ENCODE measurements at regions not wholly inside any gene's neighbourhood (a gene's known extent, or its start where the extent isn't known, plus 50 kb on each side); places are given as distances from the start of the nearest gene placed in this dataset.
A peak's percentile ranks its signal among the peaks of the same experiment; 100 is the strongest.

DNA sequence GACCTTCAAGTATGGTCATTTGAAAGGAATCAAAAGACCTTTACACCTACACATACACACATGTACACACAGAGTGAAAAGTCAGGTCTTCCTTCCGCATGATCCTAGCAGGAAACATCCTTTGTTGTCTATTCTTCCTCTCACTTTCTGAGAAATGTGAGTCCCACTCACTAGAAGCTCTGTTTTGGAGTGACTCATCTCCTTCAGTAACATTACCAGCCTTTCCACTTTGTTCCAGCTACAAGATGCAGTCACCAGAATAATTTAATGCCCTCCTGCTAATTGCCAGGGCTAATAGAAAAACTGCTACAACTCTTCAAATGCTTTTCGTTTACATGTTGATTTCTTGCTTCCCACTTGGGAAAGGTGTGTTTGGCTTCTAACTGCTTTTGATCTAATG lies 417.3 kb downstream of the RASEF start:
- H2BK15ac ChIP-seq (ENCODE audit: low read length), result no peak overlapping the region
- no peak overlapping the region for H4K8ac ChIP-seq (ENCODE audit: low read depth, low read length)
- no peaks in the 10 kb centered on the region for H3K36me3 ChIP-seq (replicated peaks in 1 of 2; ENCODE audit: control insufficient read depth in 2 of 2, insufficient read depth in 2 of 2, low read length in 2 of 2)
- no peaks in the 10 kb centered on the region for H3K27me3 ChIP-seq (ENCODE audit: control insufficient read depth in 3 of 3, insufficient read depth in 3 of 3, low read depth in 1 of 3, low read length in 3 of 3)
- no peak overlapping the region for H4K91ac ChIP-seq (ENCODE audit: low read depth, low read length, poor library complexity)
- H2AK5ac ChIP-seq (ENCODE audit: low read depth, low read length), result no peak overlapping the region
- no peak overlapping the region for H3K18ac ChIP-seq (ENCODE audit: low read length)
- no peak overlapping the region for H3K23ac ChIP-seq (ENCODE audit: low read depth, low read length, poor library complexity)
- no peak overlapping the region for H3K27ac ChIP-seq (replicated peaks; ENCODE audit: low read length)
- H3K4ac ChIP-seq (ENCODE audit: low read length), result no peak overlapping the region
- no peak overlapping the region for H2BK12ac ChIP-seq (ENCODE audit: low read length)
- H3K9me3 ChIP-seq (replicated peaks in 1 of 2; ENCODE audit: control insufficient read depth in 2 of 2, insufficient read depth in 1 of 2, low read depth in 1 of 2, low read length in 2 of 2), result no peaks in the 10 kb centered on the region
- no peak for DNase-seq (ENCODE audit: low spot score)
- no peak overlapping the region for H2BK120ac ChIP-seq (ENCODE audit: low read depth, low read length)
- no peaks in the 10 kb centered on the region for H3K4me1 ChIP-seq (ENCODE audit: control insufficient read depth in 2 of 2, insufficient read depth in 1 of 2, low read depth in 1 of 2, low read length in 2 of 2)
- H3K79me1 ChIP-seq (ENCODE audit: low read depth, low read length), result no peaks in the 10 kb centered on the region
- H3K9ac ChIP-seq (ENCODE audit: low read depth, low read length, poor library complexity), result no peak overlapping the region
- H3K14ac ChIP-seq (ENCODE audit: low read length), result no peak overlapping the region
- H2BK5ac ChIP-seq (ENCODE audit: low read length), result no peak overlapping the region
- no peak overlapping the region for H3K4me2 ChIP-seq (ENCODE audit: insufficient read depth, low read length, poor library complexity, severe bottlenecking)
- H2AFZ ChIP-seq (ENCODE audit: low read length), result peak overlapping the region; percentile 53
- H3K4me3 ChIP-seq (ENCODE audit: low read length in 2 of 2), result no peak overlapping the region
- no CpG with 5 or more reads among the region's 2 CpGs for WGBS, 2 donors (ENCODE audit: extremely low coverage in 2 of 2, insufficient read length in 2 of 2, insufficient replicate concordance in 1 of 2)

DNA sequence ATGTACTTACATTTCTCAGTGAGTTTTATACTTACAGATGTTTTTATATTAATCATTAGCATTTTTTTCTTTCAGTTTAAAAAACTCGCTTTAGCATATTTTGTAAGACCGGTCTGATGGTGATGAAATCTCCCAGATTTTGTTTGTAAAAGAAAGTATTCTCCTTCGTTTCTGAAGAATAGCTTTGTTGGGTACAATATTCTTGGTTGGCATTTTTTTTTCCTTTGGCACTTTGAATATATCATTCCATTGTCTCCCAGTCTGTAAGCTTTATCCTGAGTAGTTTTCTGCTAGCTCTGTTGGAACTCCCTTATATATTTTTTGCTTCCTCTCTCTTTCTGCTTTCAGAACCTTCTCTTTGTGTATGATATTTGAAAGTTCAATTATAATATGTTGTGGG lies 412.6 kb downstream of the RASEF start:
- Histone ChIP-seq H3K4me1 (ENCODE audit: control insufficient read depth in 2 of 2, insufficient read depth in 1 of 2, low read depth in 1 of 2, low read length in 2 of 2) (no peaks in the 10 kb centered on the region), H3K79me1 (ENCODE audit: low read depth, low read length) (no peaks in the 10 kb centered on the region), H3K27ac (replicated peaks; ENCODE audit: low read length) (no peak overlapping the region), H2AFZ (ENCODE audit: low read length) (no peak overlapping the region), H4K91ac (ENCODE audit: low read depth, low read length, poor library complexity) (no peak overlapping the region), H3K4ac (ENCODE audit: low read length) (no peak overlapping the region), H3K4me2 (ENCODE audit: insufficient read depth, low read length, poor library complexity, severe bottlenecking) (no peak overlapping the region), H3K14ac (ENCODE audit: low read length) (no peak overlapping the region), H3K9me3 (replicated peaks in 1 of 2; ENCODE audit: control insufficient read depth in 2 of 2, insufficient read depth in 1 of 2, low read depth in 1 of 2, low read length in 2 of 2) (no peaks in the 10 kb centered on the region), H3K36me3 (replicated peaks in 1 of 2; ENCODE audit: control insufficient read depth in 2 of 2, insufficient read depth in 2 of 2, low read length in 2 of 2) (no peaks in the 10 kb centered on the region), H2BK15ac (ENCODE audit: low read length) (no peak overlapping the region), H3K18ac (ENCODE audit: low read length) (no peak overlapping the region), H3K27me3 (ENCODE audit: control insufficient read depth in 3 of 3, insufficient read depth in 3 of 3, low read depth in 1 of 3, low read length in 3 of 3) (no peaks in the 10 kb centered on the region), H3K4me3 (ENCODE audit: low read length in 2 of 2) (no peak overlapping the region), H2BK5ac (ENCODE audit: low read length) (no peak overlapping the region), H2BK120ac (ENCODE audit: low read depth, low read length) (no peak overlapping the region), H3K23ac (ENCODE audit: low read depth, low read length, poor library complexity) (no peak overlapping the region), H2AK5ac (ENCODE audit: low read depth, low read length) (no peak overlapping the region), H4K8ac (ENCODE audit: low read depth, low read length) (no peak overlapping the region), H3K9ac (ENCODE audit: low read depth, low read length, poor library complexity) (no peak overlapping the region), H2BK12ac (ENCODE audit: low read length) (no peak overlapping the region)
- WGBS, 2 donors (ENCODE audit: extremely low coverage in 2 of 2, insufficient read length in 2 of 2, insufficient replicate concordance in 1 of 2), result no CpG with 5 or more reads among the region's 3 CpGs
- no peak for DNase-seq (ENCODE audit: low spot score)

GRCh38 chr9:82651474-82651873 lies 411.5 kb downstream of the RASEF start:
- H3K9ac ChIP-seq (ENCODE audit: low read depth, low read length, poor library complexity), result no peak overlapping the region
- H3K18ac ChIP-seq (ENCODE audit: low read length), result no peak overlapping the region
- H3K14ac ChIP-seq (ENCODE audit: low read length), result peak overlapping the region; percentile 94
- H2AFZ ChIP-seq (ENCODE audit: low read length), result no peak overlapping the region
- no peaks in the 10 kb centered on the region for H3K79me1 ChIP-seq (ENCODE audit: low read depth, low read length)
- no peak overlapping the region for H2AK5ac ChIP-seq (ENCODE audit: low read depth, low read length)
- no CpG with 5 or more reads among the region's 2 CpGs for WGBS, 2 donors (ENCODE audit: extremely low coverage in 2 of 2, insufficient read length in 2 of 2, insufficient replicate concordance in 1 of 2)
- no peak overlapping the region for H4K91ac ChIP-seq (ENCODE audit: low read depth, low read length, poor library complexity)
- H2BK12ac ChIP-seq (ENCODE audit: low read length), result no peak overlapping the region
- H2BK120ac ChIP-seq (ENCODE audit: low read depth, low read length), result no peak overlapping the region
- H3K23ac ChIP-seq (ENCODE audit: low read depth, low read length, poor library complexity), result peak overlapping the region; percentile 8
- no peak for DNase-seq (ENCODE audit: low spot score)
- no peaks in the 10 kb centered on the region for H3K9me3 ChIP-seq (replicated peaks in 1 of 2; ENCODE audit: control insufficient read depth in 2 of 2, insufficient read depth in 1 of 2, low read depth in 1 of 2, low read length in 2 of 2)
- H3K4ac ChIP-seq (ENCODE audit: low read length), result no peak overlapping the region
- H4K8ac ChIP-seq (ENCODE audit: low read depth, low read length), result no peak overlapping the region
- no peak overlapping the region for H3K27ac ChIP-seq (replicated peaks; ENCODE audit: low read length)
- H3K36me3 ChIP-seq (replicated peaks in 1 of 2; ENCODE audit: control insufficient read depth in 2 of 2, insufficient read depth in 2 of 2, low read length in 2 of 2), result no peaks in the 10 kb centered on the region
- H3K4me1 ChIP-seq (ENCODE audit: control insufficient read depth in 2 of 2, insufficient read depth in 1 of 2, low read depth in 1 of 2, low read length in 2 of 2), result no peaks in the 10 kb centered on the region
- no peak overlapping the region for H3K4me3 ChIP-seq (ENCODE audit: low read length in 2 of 2)
- no peak overlapping the region for H2BK15ac ChIP-seq (ENCODE audit: low read length)
- H2BK5ac ChIP-seq (ENCODE audit: low read length), result no peak overlapping the region
- H3K27me3 ChIP-seq (ENCODE audit: control insufficient read depth in 3 of 3, insufficient read depth in 3 of 3, low read depth in 1 of 3, low read length in 3 of 3), result no peaks in the 10 kb centered on the region
- H3K4me2 ChIP-seq (ENCODE audit: insufficient read depth, low read length, poor library complexity, severe bottlenecking), result no peak overlapping the region

GRCh38 chr9:82665324-82665723 lies 397.6 kb downstream of the RASEF start:
- H2BK12ac ChIP-seq (ENCODE audit: low read length), result no peak overlapping the region
- H3K4me1 ChIP-seq (ENCODE audit: control insufficient read depth in 2 of 2, insufficient read depth in 1 of 2, low read depth in 1 of 2, low read length in 2 of 2), result no peaks in the 10 kb centered on the region
- no peak overlapping the region for H3K18ac ChIP-seq (ENCODE audit: low read length)
- no peak overlapping the region for H3K4me3 ChIP-seq (ENCODE audit: low read length in 2 of 2)
- WGBS, 2 donors (ENCODE audit: extremely low coverage in 2 of 2, insufficient read length in 2 of 2, insufficient replicate concordance in 1 of 2), result no CpG with 5 or more reads among the region's 3 CpGs
- H2BK120ac ChIP-seq (ENCODE audit: low read depth, low read length), result no peak overlapping the region
- no peak overlapping the region for H4K8ac ChIP-seq (ENCODE audit: low read depth, low read length)
- H3K4ac ChIP-seq (ENCODE audit: low read length), result no peak overlapping the region
- no peak overlapping the region for H3K14ac ChIP-seq (ENCODE audit: low read length)
- H2BK15ac ChIP-seq (ENCODE audit: low read length), result no peak overlapping the region
- no peak overlapping the region for H3K23ac ChIP-seq (ENCODE audit: low read depth, low read length, poor library complexity)
- H3K9ac ChIP-seq (ENCODE audit: low read depth, low read length, poor library complexity), result no peak overlapping the region
- no peak overlapping the region for H3K4me2 ChIP-seq (ENCODE audit: insufficient read depth, low read length, poor library complexity, severe bottlenecking)
- H2BK5ac ChIP-seq (ENCODE audit: low read length), result no peak overlapping the region
- H2AK5ac ChIP-seq (ENCODE audit: low read depth, low read length), result no peak overlapping the region
- no peaks in the 10 kb centered on the region for H3K9me3 ChIP-seq (replicated peaks in 1 of 2; ENCODE audit: control insufficient read depth in 2 of 2, insufficient read depth in 1 of 2, low read depth in 1 of 2, low read length in 2 of 2)
- H3K79me1 ChIP-seq (ENCODE audit: low read depth, low read length), result no peaks in the 10 kb centered on the region
- no peaks in the 10 kb centered on the region for H3K36me3 ChIP-seq (replicated peaks in 1 of 2; ENCODE audit: control insufficient read depth in 2 of 2, insufficient read depth in 2 of 2, low read length in 2 of 2)
- no peak overlapping the region for H3K27ac ChIP-seq (replicated peaks; ENCODE audit: low read length)
- DNase-seq (ENCODE audit: low spot score), result no peak
- H2AFZ ChIP-seq (ENCODE audit: low read length), result no peak overlapping the region
- H4K91ac ChIP-seq (ENCODE audit: low read depth, low read length, poor library complexity), result no peak overlapping the region
- H3K27me3 ChIP-seq (ENCODE audit: control insufficient read depth in 3 of 3, insufficient read depth in 3 of 3, low read depth in 1 of 3, low read length in 3 of 3), result no peaks in the 10 kb centered on the region
